HepG2 (cell line): ENCODE measurements at regions not wholly inside any gene's neighbourhood (a gene's known extent, or its start where the extent isn't known, plus 50 kb on each side); places are given as distances from the start of the nearest gene placed in this dataset.

ENCODE experiments used
- ATAC-seq: fragments of 200-7000 bp; cut with Tn5 transposase; 3 replicates; pipeline ENCODE4 v1.9.1; 2020; ENCODE audit warnings: mild to moderate bottlenecking, moderate library complexity
- BruUV-seq: library from RNA; stranded (reverse); fragments of 400-500 nt; replicated peaks from 2 replicates; lab custom pipeline; 2021; lab: Mats Ljungman, UMichigan
- CTCF ChIA-PET: fragments of 300-600 bp; formaldehyde crosslinking; extraction: SDS; loops from one replicate; lab custom pipeline; 2021; ENCODE audit warnings: low total read pairs, inconsistent platforms, low intra/inter-chr PET ratio; lab: Yijun Ruan, JAX
- POLR2A ChIA-PET: fragments of 350-600 bp; sonication (Branson Sonifier 250); formaldehyde crosslinking; loops from one replicate; lab custom pipeline; 2020; ENCODE audit warnings: antibody characterized with exemption, inconsistent platforms; lab: Yijun Ruan, JAX
- DNase-seq: peaks from one replicate; pipeline ENCODE4 v3.0.0-alpha.2; 2015; ENCODE audit warnings: low spot score
- FAIRE-seq: peaks from 3 replicates; lab custom pipeline; 2011; peaks lifted over from hg19 to GRCh38; lab: Jason Lieb, UNC
- H2AFZ ChIP-seq: one replicate; pipeline ENCODE4 v1.6.1; 2011; ENCODE audit warnings: low read length, inconsistent platforms
- H3K27ac ChIP-seq: fragments of 300-600 bp; 3 replicates; pipeline ENCODE4 v1.8.0; 2011; ENCODE audit warnings: mixed run types, mild to moderate bottlenecking, mixed read lengths, low read length, inconsistent platforms; ENCODE audit not compliant: insufficient read depth; ENCODE audit errors: extremely low read length
- H3K27me3 ChIP-seq, 2 experiments: fragments of 200-600 bp in 1 of 2; 2 replicates in 1 of 2; 3 replicates in 1 of 2; pipeline versions ENCODE4 v1.6.0 to v1.8.0; 2011; ENCODE audit warnings: low read length in 2 of 2, mild to moderate bottlenecking in 2 of 2, moderate library complexity in 2 of 2, inconsistent platforms in 1 of 2; ENCODE audit not compliant: insufficient read depth in 2 of 2, control insufficient read depth in 1 of 2
- H3K36me3 ChIP-seq, 2 experiments: fragments of 200-600 bp in 1 of 2; replicated peaks in 1 of 2; 2 replicates in 1 of 2; 3 replicates in 1 of 2; pipeline versions ENCODE4 v1.5.1 to v1.8.0; 2011; ENCODE audit warnings: low read length in 2 of 2, inconsistent platforms in 1 of 2; ENCODE audit not compliant: insufficient read depth in 2 of 2, control insufficient read depth in 1 of 2
- H3K4me1 ChIP-seq: 2 replicates; pipeline ENCODE4 v1.5.1; 2012; ENCODE audit warnings: low read length, inconsistent platforms; ENCODE audit not compliant: insufficient read depth
- H3K4me2 ChIP-seq: 2 replicates; pipeline ENCODE4 v1.6.0; 2011; ENCODE audit warnings: low read depth, low read length, inconsistent platforms
- H3K4me3 ChIP-seq, 3 experiments: fragments of 200-600 bp in 1 of 3; sonication (generic), shearing (Covaris generic) in 1 of 3; replicated peaks in 1 of 3; 2 replicates each; pipeline ENCODE4 v1.5.1; 2011 to 2016; ENCODE audit warnings: low read length in 3 of 3, inconsistent platforms in 2 of 3, low read depth in 2 of 3, mild to moderate bottlenecking in 2 of 3, control low read depth in 1 of 3, mixed read lengths in 1 of 3; ENCODE audit not compliant: insufficient read depth in 1 of 3
- H3K79me2 ChIP-seq: one replicate; pipeline ENCODE4 v1.6.1; 2011; ENCODE audit warnings: low read length, inconsistent platforms; ENCODE audit not compliant: insufficient read depth
- H3K9ac ChIP-seq: 2 replicates; pipeline ENCODE4 v1.6.0; 2011; ENCODE audit warnings: mild to moderate bottlenecking, low read depth, low read length, inconsistent platforms; ENCODE audit not compliant: insufficient read depth
- H3K9me3 ChIP-seq: 2 replicates; pipeline ENCODE4 v1.5.1; 2012; ENCODE audit warnings: mild to moderate bottlenecking, low read length
- H4K20me1 ChIP-seq: 2 replicates; pipeline ENCODE4 v1.6.0; 2011; ENCODE audit warnings: inconsistent platforms, mild to moderate bottlenecking, low read length, moderate library complexity; ENCODE audit not compliant: insufficient read depth
- FOXC1 ChIP-seq: sonication (generic); formaldehyde crosslinking; IDR thresholded peaks from 2 replicates; pipeline ENCODE4 v1.8.0; 2022; ENCODE audit warnings: mild to moderate bottlenecking, missing genetic modification reagents, borderline replicate concordance
- KDM6A ChIP-seq: IDR thresholded peaks from 2 replicates; pipeline ENCODE4 v1.6.1; 2016; ENCODE audit warnings: low read depth
- KLF9 ChIP-seq: IDR thresholded peaks from 2 replicates; pipeline ENCODE4 v1.6.1; 2016; ENCODE audit warnings: low read depth
- MIXL1 ChIP-seq: IDR thresholded peaks from 2 replicates; pipeline ENCODE4 v1.6.1; 2016
- PCBP2 ChIP-seq: fragments of 200-400 bp; formaldehyde crosslinking; optimal IDR thresholded peaks from 2 replicates; pipeline ENCODE3; 2018; ENCODE audit warnings: low read length, low read depth; ENCODE audit not compliant: poor library complexity, severe bottlenecking
- POLR2G ChIP-seq: fragments of 200-400 bp; formaldehyde crosslinking; IDR thresholded peaks from 2 replicates; pipeline ENCODE4 v1.6.1; 2018; ENCODE audit warnings: mild to moderate bottlenecking, low read depth, low read length, moderate library complexity
- RFX5 ChIP-seq: IDR thresholded peaks from 2 replicates; pipeline ENCODE4 v1.6.1; 2011; ENCODE audit warnings: low read depth, low read length, improper control_type of control experiment
- ZNF274 ChIP-seq: sonication (generic); formaldehyde crosslinking; IDR thresholded peaks from 2 replicates; pipeline ENCODE4 v1.5.1; 2020; ENCODE audit warnings: mild to moderate bottlenecking, missing genetic modification reagents
- ZNF7 ChIP-seq: IDR thresholded peaks from 2 replicates; pipeline ENCODE4 v1.6.1; 2016; ENCODE audit warnings: missing biosample characterization, missing genetic modification reagents
- WGBS: methylation state at CpG from one replicate; pipeline ENCODE4 v1.1.6; 2017; ENCODE audit warnings: low lambda C conversion rate; 5-methylcytosine and 5-hydroxymethylcytosine counted together
- in situ Hi-C: cut with HindIII; loops from 2 replicates; pipeline ENCODE4 v1.10.0; 2017; ENCODE audit warnings: low pct_unique_long_range_greater_than_20kb; ENCODE audit not compliant: extremely low pct_ligation_motif_present
- intact Hi-C: fragments of 100-400 bp; cut with micrococcal nuclease; formaldehyde crosslinking; loops from one replicate; pipeline ENCODE4 v1.10.0; 2022; ENCODE audit not compliant: unreplicated experiment
- TF ChIP-seq, protein P1 (sequence below): sonication (generic); formaldehyde crosslinking; IDR thresholded peaks from 2 replicates; pipeline ENCODE4 v1.5.0; 2020; ENCODE audit warnings: missing genetic modification reagents, mild to moderate bottlenecking, borderline replicate concordance
- TF ChIP-seq, protein P2 (sequence below): IDR thresholded peaks from 2 replicates; pipeline ENCODE4 v1.6.1; 2016
- TF ChIP-seq, protein P3 (sequence below): sonication (generic); formaldehyde crosslinking; IDR thresholded peaks from 2 replicates; pipeline ENCODE4 v1.4.0; 2020; ENCODE audit warnings: missing genetic modification reagents, borderline replicate concordance
- TF ChIP-seq, protein P4 (sequence below): IDR thresholded peaks from 2 replicates; pipeline ENCODE4 v1.6.1; 2018; ENCODE audit warnings: missing genetic modification reagents, mild to moderate bottlenecking, missing compliant biosample characterization
- TF ChIP-seq, protein P5 (sequence below): sonication (generic); formaldehyde crosslinking; IDR thresholded peaks from 2 replicates; pipeline ENCODE4 v1.8.0; 2023; ENCODE audit warnings: mild to moderate bottlenecking, missing genetic modification reagents
- TF ChIP-seq, protein P6 (sequence below): IDR thresholded peaks from 2 replicates; pipeline ENCODE4 v1.4.0; 2020; ENCODE audit warnings: mild to moderate bottlenecking, missing genetic modification reagents

DNA sequence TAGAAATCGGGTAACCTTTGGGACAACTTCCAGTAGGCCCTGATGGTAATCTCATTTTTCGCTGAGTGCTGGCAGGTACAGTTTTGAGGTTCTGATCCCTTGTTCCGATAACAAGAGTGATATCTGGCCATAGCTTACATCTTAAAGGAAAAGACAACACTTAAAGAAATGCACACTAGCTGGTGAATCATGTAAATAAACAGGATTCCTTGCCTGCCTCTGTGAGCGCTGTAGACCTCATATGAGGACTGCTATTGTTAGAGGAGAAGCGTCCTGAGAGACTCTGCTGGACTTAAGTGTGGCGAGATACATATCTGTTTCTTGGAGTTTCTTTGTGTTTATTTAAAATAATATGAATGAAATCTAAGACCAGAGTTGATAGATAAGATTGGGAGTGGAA, 149.3 kb upstream of the SLC4A4 start:
- Histone ChIP-seq H3K4me1 (peaks cover 15% of the 10 kb centered on the region), H3K36me3 (no peaks in the 10 kb centered on the region), H3K9ac (no peak overlapping the region), H3K9me3 (no peaks in the 10 kb centered on the region), H3K4me3 (no peak overlapping the region), H3K27me3 (peaks cover 1 to 36% of the 10 kb centered on the region in 2 experiments; a peak in 3 of 5 replicates), H3K79me2 (no peaks in the 10 kb centered on the region), H2AFZ (no peak overlapping the region), H4K20me1 (no peaks in the 10 kb centered on the region), H3K27ac (no peak overlapping the region), H3K4me2 (no peak overlapping the region)
- FAIRE-seq (no peak), DNase-seq (no peak), ATAC-seq (no peak)
- in situ Hi-C loops (loop anchor here (10.0 kb wide), 1 partner anchor 365 kb away; no protein-coding TSS in a partner anchor), intact Hi-C loops (no loop called here)
- no TSS peak for BruUV-seq
- CTCF ChIA-PET: no interaction called here
- TF ChIP-seq, protein P1, sequence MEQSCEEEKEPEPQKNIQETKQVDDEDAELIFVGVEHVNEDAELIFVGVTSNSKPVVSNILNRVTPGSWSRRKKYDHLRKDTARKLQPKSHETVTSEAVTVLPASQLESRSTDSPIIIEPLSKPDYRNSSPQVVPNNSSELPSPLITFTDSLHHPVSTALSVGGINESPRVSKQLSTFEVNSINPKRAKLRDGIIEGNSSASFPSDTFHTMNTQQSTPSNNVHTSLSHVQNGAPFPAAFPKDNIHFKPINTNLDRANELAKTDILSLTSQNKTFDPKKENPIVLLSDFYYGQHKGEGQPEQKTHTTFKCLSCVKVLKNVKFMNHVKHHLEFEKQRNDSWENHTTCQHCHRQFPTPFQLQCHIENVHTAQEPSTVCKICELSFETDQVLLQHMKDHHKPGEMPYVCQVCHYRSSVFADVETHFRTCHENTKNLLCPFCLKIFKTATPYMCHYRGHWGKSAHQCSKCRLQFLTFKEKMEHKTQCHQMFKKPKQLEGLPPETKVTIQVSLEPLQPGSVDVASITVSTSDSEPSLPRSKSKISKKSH (CRISPR knock-in tag): no peak
- TF ChIP-seq RFX5 (no peak), KDM6A (CRISPR knock-in tag) (no peak), MIXL1 (CRISPR knock-in tag) (no peak), ZNF274 (CRISPR knock-in tag) (no peak), ZNF7 (no peak), KLF9 (no peak), POLR2G (no peak), FOXC1 (CRISPR knock-in tag) (no peak), PCBP2 (no peak)
- TF ChIP-seq, protein P2, sequence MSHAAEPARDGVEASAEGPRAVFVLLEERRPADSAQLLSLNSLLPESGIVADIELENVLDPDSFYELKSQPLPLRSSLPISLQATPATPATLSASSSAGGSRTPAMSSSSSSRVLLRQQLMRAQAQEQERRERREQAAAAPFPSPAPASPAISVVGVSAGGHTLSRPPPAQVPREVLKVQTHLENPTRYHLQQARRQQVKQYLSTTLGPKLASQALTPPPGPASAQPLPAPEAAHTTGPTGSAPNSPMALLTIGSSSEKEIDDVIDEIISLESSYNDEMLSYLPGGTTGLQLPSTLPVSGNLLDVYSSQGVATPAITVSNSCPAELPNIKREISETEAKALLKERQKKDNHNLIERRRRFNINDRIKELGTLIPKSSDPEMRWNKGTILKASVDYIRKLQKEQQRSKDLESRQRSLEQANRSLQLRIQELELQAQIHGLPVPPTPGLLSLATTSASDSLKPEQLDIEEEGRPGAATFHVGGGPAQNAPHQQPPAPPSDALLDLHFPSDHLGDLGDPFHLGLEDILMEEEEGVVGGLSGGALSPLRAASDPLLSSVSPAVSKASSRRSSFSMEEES (CRISPR knock-in tag): no peak
- TF ChIP-seq, protein P3, sequence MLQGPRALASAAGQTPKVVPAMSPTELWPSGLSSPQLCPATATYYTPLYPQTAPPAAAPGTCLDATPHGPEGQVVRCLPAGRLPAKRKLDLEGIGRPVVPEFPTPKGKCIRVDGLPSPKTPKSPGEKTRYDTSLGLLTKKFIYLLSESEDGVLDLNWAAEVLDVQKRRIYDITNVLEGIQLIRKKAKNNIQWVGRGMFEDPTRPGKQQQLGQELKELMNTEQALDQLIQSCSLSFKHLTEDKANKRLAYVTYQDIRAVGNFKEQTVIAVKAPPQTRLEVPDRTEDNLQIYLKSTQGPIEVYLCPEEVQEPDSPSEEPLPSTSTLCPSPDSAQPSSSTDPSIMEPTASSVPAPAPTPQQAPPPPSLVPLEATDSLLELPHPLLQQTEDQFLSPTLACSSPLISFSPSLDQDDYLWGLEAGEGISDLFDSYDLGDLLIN (CRISPR knock-in tag): no peak
- TF ChIP-seq, protein P4, sequence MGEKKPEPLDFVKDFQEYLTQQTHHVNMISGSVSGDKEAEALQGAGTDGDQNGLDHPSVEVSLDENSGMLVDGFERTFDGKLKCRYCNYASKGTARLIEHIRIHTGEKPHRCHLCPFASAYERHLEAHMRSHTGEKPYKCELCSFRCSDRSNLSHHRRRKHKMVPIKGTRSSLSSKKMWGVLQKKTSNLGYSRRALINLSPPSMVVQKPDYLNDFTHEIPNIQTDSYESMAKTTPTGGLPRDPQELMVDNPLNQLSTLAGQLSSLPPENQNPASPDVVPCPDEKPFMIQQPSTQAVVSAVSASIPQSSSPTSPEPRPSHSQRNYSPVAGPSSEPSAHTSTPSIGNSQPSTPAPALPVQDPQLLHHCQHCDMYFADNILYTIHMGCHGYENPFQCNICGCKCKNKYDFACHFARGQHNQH: no peak
- TF ChIP-seq, protein P5, sequence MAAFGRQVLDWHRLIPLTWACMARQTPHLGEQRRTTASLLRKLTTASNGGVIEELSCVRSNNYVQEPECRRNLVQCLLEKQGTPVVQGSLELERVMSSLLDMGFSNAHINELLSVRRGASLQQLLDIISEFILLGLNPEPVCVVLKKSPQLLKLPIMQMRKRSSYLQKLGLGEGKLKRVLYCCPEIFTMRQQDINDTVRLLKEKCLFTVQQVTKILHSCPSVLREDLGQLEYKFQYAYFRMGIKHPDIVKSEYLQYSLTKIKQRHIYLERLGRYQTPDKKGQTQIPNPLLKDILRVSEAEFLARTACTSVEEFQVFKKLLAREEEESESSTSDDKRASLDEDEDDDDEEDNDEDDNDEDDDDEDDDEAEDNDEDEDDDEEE: no peak
- TF ChIP-seq, protein P6, sequence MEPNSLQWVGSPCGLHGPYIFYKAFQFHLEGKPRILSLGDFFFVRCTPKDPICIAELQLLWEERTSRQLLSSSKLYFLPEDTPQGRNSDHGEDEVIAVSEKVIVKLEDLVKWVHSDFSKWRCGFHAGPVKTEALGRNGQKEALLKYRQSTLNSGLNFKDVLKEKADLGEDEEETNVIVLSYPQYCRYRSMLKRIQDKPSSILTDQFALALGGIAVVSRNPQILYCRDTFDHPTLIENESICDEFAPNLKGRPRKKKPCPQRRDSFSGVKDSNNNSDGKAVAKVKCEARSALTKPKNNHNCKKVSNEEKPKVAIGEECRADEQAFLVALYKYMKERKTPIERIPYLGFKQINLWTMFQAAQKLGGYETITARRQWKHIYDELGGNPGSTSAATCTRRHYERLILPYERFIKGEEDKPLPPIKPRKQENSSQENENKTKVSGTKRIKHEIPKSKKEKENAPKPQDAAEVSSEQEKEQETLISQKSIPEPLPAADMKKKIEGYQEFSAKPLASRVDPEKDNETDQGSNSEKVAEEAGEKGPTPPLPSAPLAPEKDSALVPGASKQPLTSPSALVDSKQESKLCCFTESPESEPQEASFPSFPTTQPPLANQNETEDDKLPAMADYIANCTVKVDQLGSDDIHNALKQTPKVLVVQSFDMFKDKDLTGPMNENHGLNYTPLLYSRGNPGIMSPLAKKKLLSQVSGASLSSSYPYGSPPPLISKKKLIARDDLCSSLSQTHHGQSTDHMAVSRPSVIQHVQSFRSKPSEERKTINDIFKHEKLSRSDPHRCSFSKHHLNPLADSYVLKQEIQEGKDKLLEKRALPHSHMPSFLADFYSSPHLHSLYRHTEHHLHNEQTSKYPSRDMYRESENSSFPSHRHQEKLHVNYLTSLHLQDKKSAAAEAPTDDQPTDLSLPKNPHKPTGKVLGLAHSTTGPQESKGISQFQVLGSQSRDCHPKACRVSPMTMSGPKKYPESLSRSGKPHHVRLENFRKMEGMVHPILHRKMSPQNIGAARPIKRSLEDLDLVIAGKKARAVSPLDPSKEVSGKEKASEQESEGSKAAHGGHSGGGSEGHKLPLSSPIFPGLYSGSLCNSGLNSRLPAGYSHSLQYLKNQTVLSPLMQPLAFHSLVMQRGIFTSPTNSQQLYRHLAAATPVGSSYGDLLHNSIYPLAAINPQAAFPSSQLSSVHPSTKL: no peak
- POLR2A ChIA-PET: no interaction called here
- 45% methylated on average over 6 of the region's 6 CpGs for WGBS
